Glomerular visceral epithelial cell (primary cell): ENCODE measurements at regions not wholly inside any gene's neighbourhood (a gene's known extent, or its start where the extent isn't known, plus 50 kb on each side); places are given as distances from the start of the nearest gene placed in this dataset.

Experiments
- DNase-seq: peaks from one replicate; pipeline ENCODE4 v3.0.0-alpha.2; 2016; ENCODE audit errors: extremely low spot score

DNA sequence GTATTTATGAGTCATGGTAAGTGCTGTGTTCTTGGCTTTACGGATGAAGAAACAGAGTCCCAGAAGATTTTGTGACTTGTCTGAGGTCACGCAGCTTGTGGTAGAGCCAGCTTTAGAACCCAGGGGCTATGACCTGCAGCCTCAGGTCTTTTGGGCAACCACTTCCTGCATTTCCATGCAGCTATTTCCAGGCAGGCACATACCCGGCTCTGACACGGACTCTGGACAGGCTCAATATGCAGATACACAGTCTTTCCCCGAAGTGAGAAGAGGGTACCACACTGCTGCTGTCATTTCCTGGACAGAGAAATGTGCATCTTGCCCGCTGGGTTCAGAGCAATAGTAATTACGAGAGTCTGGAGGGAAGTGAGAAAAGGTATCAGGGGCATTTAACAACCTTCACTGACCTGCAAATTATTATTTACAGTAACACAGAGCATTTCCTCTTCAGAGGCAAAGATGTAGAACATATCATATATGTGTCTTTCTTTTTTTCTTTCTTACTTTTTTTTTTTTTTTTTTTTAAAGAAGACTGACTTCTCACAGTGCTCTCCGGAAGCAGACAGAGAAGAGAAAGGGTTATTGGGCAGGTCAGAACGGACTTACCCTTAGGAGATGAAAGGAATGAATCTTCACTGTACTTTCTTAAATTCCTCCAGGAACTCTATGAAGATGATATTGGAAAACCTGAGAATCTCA lies 185.1 kb downstream of the CLIC5 start:
- DNase-seq: peak; percentile 80

DNA sequence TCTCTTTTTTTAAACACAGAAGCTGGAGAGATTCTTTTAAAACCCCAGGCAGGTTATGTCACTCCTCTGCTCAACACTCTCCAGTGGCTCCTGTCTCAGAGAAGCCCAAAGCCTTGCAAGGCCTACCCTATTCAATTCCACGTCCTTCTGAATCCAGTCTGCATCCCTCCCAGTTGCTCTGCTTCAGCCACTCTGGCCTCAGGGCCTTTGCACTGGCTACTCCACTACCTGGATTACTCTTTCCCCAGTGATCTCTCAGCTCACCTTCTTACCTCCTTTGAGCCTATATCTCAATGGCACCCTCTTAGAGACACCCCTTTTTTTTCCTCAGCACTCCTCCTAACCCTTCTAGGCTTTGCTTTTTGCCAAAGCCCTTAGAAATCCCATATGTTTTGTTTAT lies 185.8 kb downstream of the CLIC5 start:
- no peak for DNase-seq

- no peak for DNase-seq
Measured at GRCh38 chr6:45827952-45828530, 187.6 kb downstream of the CLIC5 start.

GRCh38 chr6:45822873-45823272 lies 192.8 kb downstream of the CLIC5 start:
- DNase-seq: no peak

DNA sequence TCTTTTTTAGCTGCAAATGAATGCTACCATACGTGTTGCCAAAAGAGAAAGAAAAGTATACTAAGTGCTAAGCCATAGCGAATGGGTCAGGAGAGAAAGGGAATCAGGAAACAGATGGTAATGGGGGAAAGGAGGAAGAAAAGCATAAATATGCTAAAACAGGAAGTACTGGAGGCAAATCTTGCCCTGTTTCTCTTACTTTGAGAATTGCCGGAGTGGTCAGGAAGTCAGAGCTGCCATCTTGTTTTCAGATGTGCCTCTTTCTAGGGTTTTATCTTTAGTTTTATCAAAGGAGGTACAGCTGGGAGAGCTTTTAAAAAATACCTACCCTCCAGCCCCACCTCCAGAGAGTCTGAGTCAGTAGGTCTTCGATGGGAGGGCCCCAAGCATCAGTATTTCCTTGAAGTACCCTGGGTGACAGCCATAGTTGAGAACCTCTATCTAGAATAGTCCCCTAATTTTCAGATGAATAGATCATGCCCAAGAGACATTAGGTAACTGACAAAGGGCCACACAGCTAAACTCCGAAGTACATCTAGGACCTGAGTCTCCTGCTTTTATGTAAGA lies 193.3 kb downstream of the CLIC5 start:
- no peak for DNase-seq

DNA sequence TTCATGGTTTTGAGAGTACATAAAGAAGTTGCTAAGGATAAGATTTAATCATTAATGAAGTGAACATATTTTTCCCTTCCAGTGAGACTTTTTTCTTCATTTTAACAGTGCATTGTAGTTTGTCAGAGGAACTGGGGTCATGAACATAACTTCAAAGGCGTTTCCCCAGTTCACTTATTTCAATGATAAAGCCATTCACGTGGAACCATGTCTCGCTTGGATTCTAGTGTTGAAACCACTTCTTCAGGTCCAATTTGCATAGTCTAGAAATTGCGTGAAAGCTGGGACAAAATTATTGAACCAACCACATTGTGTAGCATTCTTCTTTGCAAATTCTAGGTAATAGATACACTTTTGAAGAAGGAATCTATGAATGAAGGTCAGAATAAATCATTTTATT lies 197.0 kb downstream of the CLIC5 start:
- DNase-seq: peak; percentile 11

GRCh38 chr6:45816674-45817297 lies 198.9 kb downstream of the CLIC5 start:
- DNase-seq: no peak

- DNase-seq: no peak
Measured at GRCh38 chr6:45815466-45816125, 200.1 kb downstream of the CLIC5 start.

DNA sequence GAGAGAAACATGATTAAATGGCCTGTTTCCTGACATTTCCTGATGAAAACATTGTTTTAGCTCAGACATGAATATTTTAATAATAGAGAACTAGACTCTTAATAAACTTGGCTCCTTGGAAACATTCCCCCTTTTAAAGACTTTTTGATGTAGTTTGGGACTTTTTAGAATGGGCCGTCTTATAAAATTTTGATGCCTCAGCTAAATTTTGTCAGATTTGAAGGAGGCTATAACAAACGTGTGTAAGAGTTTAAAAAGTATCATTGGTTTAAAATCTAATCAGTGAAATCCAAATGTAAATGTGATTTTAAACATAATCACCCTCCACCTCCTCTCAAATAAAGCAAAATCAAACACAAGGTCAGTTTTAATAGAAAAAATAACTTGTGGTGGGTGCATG lies 200.9 kb downstream of the CLIC5 start:
- DNase-seq: no peak

DNA sequence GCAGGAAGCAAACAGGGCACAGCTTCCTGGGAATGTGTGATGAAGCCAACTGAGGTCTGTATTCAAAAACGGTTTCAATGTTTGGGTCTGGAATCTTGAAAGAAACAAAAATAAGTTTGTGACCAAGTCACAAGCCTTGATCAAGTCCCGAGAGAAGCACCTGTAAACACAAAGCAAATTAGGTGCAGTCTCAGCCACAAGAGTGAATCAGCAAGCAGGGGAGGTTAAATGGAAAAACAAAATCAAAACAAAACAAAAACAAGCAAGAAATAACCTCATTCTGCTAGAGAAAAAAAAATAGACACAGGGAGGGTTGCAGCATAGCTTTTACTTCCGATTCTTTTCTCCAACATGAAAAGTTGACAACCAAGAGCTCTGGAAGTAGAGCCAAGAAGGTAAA lies 201.7 kb downstream of the CLIC5 start:
- DNase-seq: no peak

- DNase-seq: no peak
Measured at GRCh38 chr6:45812922-45813321, 202.7 kb downstream of the CLIC5 start.

DNA sequence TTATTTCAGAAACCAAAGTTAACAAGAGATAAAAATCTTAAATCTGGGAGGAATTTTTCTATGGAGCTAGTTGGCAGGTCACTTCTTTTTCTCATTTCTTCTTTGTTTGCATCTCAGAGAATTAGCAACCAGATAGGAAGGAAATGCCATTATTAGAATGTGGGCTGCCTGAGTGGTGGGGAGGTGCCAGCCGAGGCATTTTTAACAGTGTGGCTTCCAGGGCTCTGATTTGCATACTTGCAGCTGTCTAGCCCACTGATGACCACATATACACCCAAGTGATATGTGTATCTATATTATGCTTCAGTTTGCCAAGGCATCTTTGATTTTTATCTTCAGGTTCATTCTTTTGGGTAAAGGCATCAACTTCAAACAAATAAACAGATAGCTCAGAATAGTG lies 206.7 kb downstream of the CLIC5 start:
- DNase-seq: no peak

GRCh38 chr6:45808042-45808645 lies 207.5 kb downstream of the CLIC5 start:
- DNase-seq: no peak

- DNase-seq: no peak
Measured at GRCh38 chr6:45807311-45808041, 208.2 kb downstream of the CLIC5 start.

- no peak for DNase-seq
Measured at GRCh38 chr6:45806172-45806571, 209.5 kb downstream of the CLIC5 start.

- no peak for DNase-seq
Measured at GRCh38 chr6:45803071-45803470, 212.6 kb downstream of the CLIC5 start.

- DNase-seq: no peak
Measured at GRCh38 chr6:45801471-45802289, 214.0 kb downstream of the CLIC5 start.

DNA sequence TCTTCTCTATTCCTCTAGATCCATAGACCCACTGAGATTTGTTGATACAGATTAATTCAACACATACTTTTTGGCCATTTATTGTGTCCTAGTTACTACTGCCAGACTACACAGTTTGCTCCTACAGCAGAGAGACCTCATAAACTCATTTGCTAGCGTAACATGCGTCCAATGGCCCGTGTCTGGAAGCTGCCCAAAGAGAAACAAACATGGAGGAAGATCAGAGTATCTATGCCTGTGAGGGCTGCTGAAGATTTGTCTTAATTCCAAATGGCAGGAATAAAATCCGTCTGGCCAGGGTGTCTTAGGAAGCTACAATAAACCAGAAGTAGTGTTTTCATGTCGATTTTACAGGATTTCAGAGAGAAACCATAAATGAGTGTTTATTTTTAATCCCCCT lies 214.7 kb downstream of the CLIC5 start:
- DNase-seq: no peak

DNA sequence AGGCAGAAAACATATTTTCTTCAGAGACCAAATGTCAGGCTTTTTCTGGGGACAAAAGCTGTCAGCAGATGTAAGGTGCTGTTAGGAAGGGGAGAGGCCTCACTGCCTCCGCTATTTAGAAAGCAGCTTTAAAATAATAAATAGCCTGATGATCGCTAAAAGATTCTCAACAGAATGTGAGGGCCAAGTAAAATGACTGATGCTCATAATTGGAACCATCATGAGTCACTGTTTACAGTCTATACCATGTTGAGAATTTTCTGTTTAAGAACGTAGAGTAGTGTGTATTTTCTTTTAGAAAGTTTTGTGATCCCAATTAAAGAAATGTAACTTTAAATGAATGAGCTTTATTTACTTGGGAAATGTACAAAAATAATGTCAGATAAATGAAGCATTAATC lies 220.0 kb downstream of the CLIC5 start:
- DNase-seq: no peak

DNA sequence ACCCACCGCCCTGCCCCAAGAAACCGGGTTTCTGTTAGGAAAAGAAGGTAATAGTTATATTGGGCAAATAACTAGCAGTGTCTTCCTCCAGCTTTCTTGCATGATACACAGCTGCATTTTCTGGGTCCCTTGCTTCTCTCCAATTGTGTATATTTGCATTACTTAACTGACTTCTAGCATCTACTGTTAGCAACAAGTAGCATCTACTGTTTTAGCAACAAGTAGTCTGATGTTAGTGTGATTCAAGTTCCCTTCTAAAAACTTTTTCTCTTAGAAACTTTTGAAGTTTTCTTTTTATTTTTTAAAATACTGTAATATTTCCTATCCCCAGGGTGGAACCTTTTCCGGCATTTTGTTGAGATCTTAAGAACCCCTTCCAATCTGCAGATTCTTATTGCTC lies 221.2 kb downstream of the CLIC5 start:
- DNase-seq: no peak
